GM12878 (cell line): ENCODE measurements at regions not wholly inside any gene's neighbourhood (a gene's known extent, or its start where the extent isn't known, plus 50 kb on each side); places are given as distances from the start of the nearest gene placed in this dataset.

Experiments used
- ATAC-seq: fragments of 200-7000 bp; cut with Tn5 transposase; 3 replicates; pipeline ENCODE4 v1.9.1; 2020; ENCODE audit warnings: mild to moderate bottlenecking, moderate library complexity
- BruUV-seq: library from RNA; stranded (reverse); fragments of 400-500 nt; replicated peaks from 2 replicates; lab custom pipeline; 2021; lab: Mats Ljungman, UMichigan
- CTCF ChIA-PET: fragments of 300-600 bp; sonication (Branson Sonifier 250); formaldehyde crosslinking; extraction: SDS; loops from one replicate; lab custom pipeline; 2021; ENCODE audit warnings: inconsistent platforms; lab: Yijun Ruan, JAX
- POLR2A ChIA-PET: fragments of 350-600 bp; formaldehyde crosslinking; extraction: SDS; loops from one replicate; lab custom pipeline; 2021; ENCODE audit warnings: inconsistent platforms; lab: Charles Lee
- RAD21 ChIA-PET: fragments of 300-600 bp; sonication (Branson Sonifier 250); formaldehyde crosslinking; loops from one replicate; lab custom pipeline; 2023; ENCODE audit warnings: antibody characterized with exemption; ENCODE audit not compliant: unreplicated experiment; lab: Charles Lee
- SMC1A ChIA-PET: fragments of 300-600 bp; sonication (Branson Sonifier 250); formaldehyde crosslinking; loops from one replicate; lab custom pipeline; 2023; ENCODE audit not compliant: unreplicated experiment, uncharacterized antibody; lab: Charles Lee
- DNase-seq: peaks from one replicate; pipeline ENCODE4 v3.0.0-alpha.2; 2011; ENCODE audit warnings: low read depth, low spot score
- FAIRE-seq: peaks from 3 replicates; lab custom pipeline; 2011; peaks lifted over from hg19 to GRCh38; lab: Jason Lieb, UNC
- H2AFZ ChIP-seq: 2 replicates; pipeline ENCODE4 v1.6.0; 2011; ENCODE audit warnings: low read depth, low read length, control low read depth; ENCODE audit not compliant: control insufficient read depth
- H3K27ac ChIP-seq: 2 replicates; pipeline ENCODE4 v1.5.1; 2011; ENCODE audit warnings: control low read depth; ENCODE audit not compliant: control insufficient read depth, insufficient read depth
- H3K27me3 ChIP-seq, 2 experiments: replicated peaks in 1 of 2; 2 replicates each; pipeline versions ENCODE4 v1.6.0 to v1.6.1; 2011; ENCODE audit warnings: low read length in 1 of 2; ENCODE audit not compliant: control insufficient read depth in 2 of 2, insufficient read depth in 2 of 2
- H3K36me3 ChIP-seq, 2 experiments: 2 replicates each; pipeline ENCODE4 v1.5.1; 2011; ENCODE audit warnings: low read length in 1 of 2; ENCODE audit not compliant: control insufficient read depth in 2 of 2, insufficient read depth in 2 of 2
- H3K4me1 ChIP-seq: 2 replicates; pipeline ENCODE4 v1.6.1; 2011; ENCODE audit warnings: mild to moderate bottlenecking, low read length, moderate library complexity, mixed read lengths; ENCODE audit not compliant: control insufficient read depth, insufficient read depth
- H3K4me2 ChIP-seq: 2 replicates; pipeline ENCODE4 v1.6.0; 2011; ENCODE audit warnings: control low read depth; ENCODE audit not compliant: control insufficient read depth, insufficient read depth
- H3K4me3 ChIP-seq: fragments of 200-600 bp; sonication (generic); 2 replicates; pipeline ENCODE4 v1.5.1; 2016
- H3K79me2 ChIP-seq: 2 replicates; pipeline ENCODE4 v1.6.0; 2011; ENCODE audit warnings: low read length; ENCODE audit not compliant: control insufficient read depth, insufficient read depth
- H3K9ac ChIP-seq: 2 replicates; pipeline ENCODE4 v1.8.0; 2011; ENCODE audit warnings: low read length, control low read depth, mixed read lengths; ENCODE audit not compliant: control insufficient read depth, insufficient read depth
- H3K9me3 ChIP-seq: replicated peaks from 3 replicates; pipeline ENCODE4 v1.5.1; 2011; ENCODE audit warnings: mild to moderate bottlenecking, low read length; ENCODE audit not compliant: control insufficient read depth, insufficient read depth
- H4K20me1 ChIP-seq: 2 replicates; pipeline ENCODE4 v1.6.0; 2011; ENCODE audit not compliant: control insufficient read depth, insufficient read depth
- CBX5 ChIP-seq: sonication (generic); IDR thresholded peaks from 2 replicates; pipeline ENCODE4 v1.6.1; 2016; ENCODE audit warnings: low read depth, moderate library complexity, mild to moderate bottlenecking, inconsistent platforms
- DPF2 ChIP-seq: fragments of 450-650 bp; IDR thresholded peaks from 2 replicates; pipeline ENCODE4 v1.6.1; 2017; ENCODE audit warnings: mild to moderate bottlenecking
- E2F8 ChIP-seq: fragments of 450-650 bp; IDR thresholded peaks from 2 replicates; pipeline ENCODE4 v1.6.1; 2018; ENCODE audit warnings: mild to moderate bottlenecking, low read depth, moderate library complexity; ENCODE audit not compliant: partially characterized antibody
- EP300 ChIP-seq, 2 experiments: fragments of 150-350 bp in 1 of 2; IDR thresholded peaks; 2 replicates each; pipeline ENCODE4 v1.6.1; 2011 to 2012; ENCODE audit warnings: low read depth in 2 of 2, low read length in 2 of 2, borderline replicate concordance in 1 of 2, improper control_type of control experiment in 1 of 2, inconsistent platforms in 1 of 2; ENCODE audit not compliant: control insufficient read depth in 1 of 2
- FOXK2 ChIP-seq: fragments of 450-650 bp; IDR thresholded peaks from 2 replicates; pipeline ENCODE4 v1.6.1; 2017; ENCODE audit warnings: mild to moderate bottlenecking, moderate library complexity
- IRF4 ChIP-seq: IDR thresholded peaks from 2 replicates; pipeline ENCODE4 v1.6.1; 2011; ENCODE audit warnings: low read depth, low read length
- NBN ChIP-seq: fragments of 450-650 bp; IDR thresholded peaks from 2 replicates; pipeline ENCODE4 v1.6.1; 2016
- NFYA ChIP-seq: IDR thresholded peaks from 2 replicates; pipeline ENCODE4 v1.6.1; 2011; ENCODE audit warnings: low read depth, mild to moderate bottlenecking, low read length, improper control_type of control experiment, borderline replicate concordance
- POLR2AphosphoS2 ChIP-seq: IDR thresholded peaks from 2 replicates; pipeline ENCODE4 v1.6.1; 2011; ENCODE audit warnings: low read depth, mild to moderate bottlenecking, low read length, improper control_type of control experiment, moderate library complexity
- PRDM15 ChIP-seq: fragments of 450-650 bp; formaldehyde crosslinking; IDR thresholded peaks from 2 replicates; pipeline ENCODE4 v1.4.0; 2020; ENCODE audit warnings: mild to moderate bottlenecking, moderate library complexity
- RELA ChIP-seq: fragments of 450-650 bp; IDR thresholded peaks from 2 replicates; pipeline ENCODE4 v1.8.0; 2014; ENCODE audit warnings: borderline replicate concordance; ENCODE audit not compliant: partially characterized antibody
- SMAD5 ChIP-seq: IDR thresholded peaks from 2 replicates; pipeline ENCODE4 v1.6.1; 2016; ENCODE audit warnings: antibody characterized with exemption, low read depth
- SMC3 ChIP-seq: IDR thresholded peaks from 2 replicates; pipeline ENCODE4 v1.6.1; 2011; ENCODE audit warnings: low read length, improper control_type of control experiment, borderline replicate concordance
- STAT1 ChIP-seq: fragments of 450-650 bp; conservative IDR thresholded peaks from 2 replicates; pipeline ENCODE4 v1.6.1; 2014; ENCODE audit warnings: antibody characterized with exemption, mild to moderate bottlenecking
- ZNF24 ChIP-seq: fragments of 450-650 bp; IDR thresholded peaks from 2 replicates; pipeline ENCODE4 v1.6.1; 2017; ENCODE audit warnings: antibody characterized with exemption, mild to moderate bottlenecking
- WGBS: methylation state at CpG from one replicate; pipeline ENCODE4 v1.1.6; 2016; ENCODE audit warnings: low lambda C conversion rate; ENCODE audit not compliant: insufficient replicate concordance, insufficient coverage; ENCODE audit errors: missing lambda C conversion rate; 5-methylcytosine and 5-hydroxymethylcytosine counted together
- in situ Hi-C: fragments of 300-500 bp; cut with MboI; formaldehyde crosslinking; loops from 9 replicates; pipeline ENCODE4 v1.14.3; 2018; ENCODE audit warnings: mixed read lengths
- intact Hi-C: fragments of 100-400 bp; cut with micrococcal nuclease; formaldehyde crosslinking; loops from one replicate; pipeline ENCODE4 v1.14.2; 2022; ENCODE audit not compliant: unreplicated experiment

- TF ChIP-seq PRDM15 (CRISPR knock-in tag) (no peak), STAT1 (no peak), NBN (no peak), SMAD5 (no peak)
- TF ChIP-seq, all 136 proteins: peak for 0
Measured at GRCh38 chr17:77006971-77007649, 133.7 kb upstream of the SEC14L1 start (continued).

GRCh38 chr17:77009877-77010276 is 130.9 kb upstream of the SEC14L1 start:
- TF ChIP-seq CBX5, result no peak
- TF ChIP-seq SMC3, result no peak
- no peak for TF ChIP-seq IRF4
- no peak for TF ChIP-seq FOXK2
- no peak for TF ChIP-seq DPF2
- no peak for TF ChIP-seq EP300 (IDR thresholded peaks at IDR 0.05; ENCODE audit: borderline replicate concordance in 1 of 2, control insufficient read depth in 1 of 2, low read depth in 2 of 2, low read length in 2 of 2)
- TF ChIP-seq ZNF24, result no peak
- TF ChIP-seq RELA, result no peak
- TF ChIP-seq NFYA, result no peak
- no peak for TF ChIP-seq POLR2AphosphoS2
- TF ChIP-seq E2F8, result no peak
- WGBS, result 20% methylated on average over 2 of the region's 2 CpGs
- CTCF ChIA-PET, result no interaction called here

More at GRCh38 chr17:77009877-77010276, 130.9 kb upstream of the SEC14L1 start:
- Histone ChIP-seq H4K20me1 (no peaks in the 10 kb centered on the region), H3K4me1 (no peaks in the 10 kb centered on the region), H3K9ac (no peak overlapping the region), H3K9me3 (peaks cover 2% of the 10 kb centered on the region; the same call in 2 of the 3 replicates), H3K79me2 (no peaks in the 10 kb centered on the region), H3K27ac (no peak overlapping the region), H3K4me2 (no peak overlapping the region), H3K4me3 (no peak overlapping the region), H3K27me3 (no peaks in the 10 kb centered on the region), H2AFZ (no peak overlapping the region), H3K36me3 (no peaks in the 10 kb centered on the region)
- POLR2A ChIA-PET, result no interaction called here
- no TSS peak for BruUV-seq
- in situ Hi-C loops (no loop called here), intact Hi-C loops (no loop called here)
- no peak for DNase-seq
- no peak for FAIRE-seq
- RAD21 ChIA-PET, result no interaction called here
- ATAC-seq, result no peak
- SMC1A ChIA-PET, result no interaction called here
